Jurkat, Clone E6-1 (cell line): ENCODE measurements at regions not wholly inside any gene's neighbourhood (a gene's known extent, or its start where the extent isn't known, plus 50 kb on each side); places are given as distances from the start of the nearest gene placed in this dataset.
"Not testable (repeated sequence)": the region's sequence is repeated elsewhere in the genome, so short reads cannot be mapped to it uniquely, and the experiment has no call there.

Experiments
- DNase-seq: peaks from one replicate; pipeline ENCODE4 v3.0.0-alpha.2; 2011; ENCODE audit warnings: low read depth, low spot score
- H3K4me3 ChIP-seq: 2 replicates; pipeline ENCODE4 v1.5.1; 2011; ENCODE audit warnings: mild to moderate bottlenecking, low read length, control low read depth, moderate library complexity

DNA sequence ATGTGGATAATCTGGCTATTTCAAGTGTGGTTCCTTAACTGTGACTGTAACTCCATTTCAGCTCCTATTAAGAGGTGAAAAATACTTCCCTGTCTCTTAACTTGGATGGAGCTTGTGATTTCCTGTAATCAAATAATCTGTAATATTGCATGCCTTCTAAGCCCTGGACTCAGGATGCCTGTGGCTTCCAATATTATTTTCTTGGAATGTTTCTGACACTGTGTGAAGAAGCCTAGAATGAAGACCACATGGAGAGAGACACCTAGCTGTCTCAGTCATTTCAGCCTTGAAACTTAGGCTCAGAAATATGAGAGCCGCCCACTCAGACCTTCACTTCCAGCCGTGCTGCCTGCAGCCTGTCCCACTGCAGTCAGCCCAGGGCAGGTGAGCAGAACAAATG, 544.3 kb downstream of the TRIML1 start:
- no peak overlapping the region for H3K4me3 ChIP-seq
- DNase-seq: no peak

DNA sequence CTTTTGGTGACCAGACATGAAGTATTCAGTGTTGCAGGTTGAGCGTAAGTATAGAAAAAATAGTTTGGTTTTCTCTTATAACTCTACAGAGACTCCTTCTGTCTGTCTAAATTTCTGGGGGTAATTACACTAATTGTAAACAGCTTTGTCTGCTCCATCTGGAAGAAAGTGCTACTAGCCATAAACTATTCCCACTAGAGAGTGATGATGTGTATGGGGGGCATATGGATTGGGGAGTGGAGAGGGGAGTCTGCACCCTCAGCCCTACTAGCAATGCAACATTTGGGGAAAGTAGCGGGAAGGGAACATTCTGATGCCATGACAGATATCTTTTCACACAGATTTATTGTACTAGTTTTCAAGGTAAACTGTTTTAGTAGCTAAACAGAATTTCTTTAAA, 549.7 kb downstream of the TRIML1 start:
- H3K4me3 ChIP-seq: no peak overlapping the region
- no peak for DNase-seq

DNA sequence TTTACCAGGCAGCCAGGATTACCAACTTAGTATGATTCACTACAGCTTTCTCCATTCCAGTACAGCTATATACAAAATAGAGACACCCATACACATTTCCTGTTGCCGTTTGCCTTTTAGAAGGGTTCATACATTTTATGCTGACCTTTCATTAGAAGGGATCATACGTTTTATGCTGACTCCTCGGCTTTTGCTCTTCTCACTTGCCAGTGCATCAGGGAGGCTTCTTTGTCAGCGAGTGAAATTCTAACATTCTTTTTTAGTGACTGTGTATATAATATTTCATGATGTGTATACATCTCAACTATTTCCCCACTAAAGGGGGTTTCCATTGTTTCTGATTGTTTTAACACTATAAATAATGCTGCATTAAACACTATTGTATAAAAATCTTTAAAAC, 552.6 kb downstream of the TRIML1 start:
- no peak for DNase-seq
- no peak overlapping the region for H3K4me3 ChIP-seq

DNA sequence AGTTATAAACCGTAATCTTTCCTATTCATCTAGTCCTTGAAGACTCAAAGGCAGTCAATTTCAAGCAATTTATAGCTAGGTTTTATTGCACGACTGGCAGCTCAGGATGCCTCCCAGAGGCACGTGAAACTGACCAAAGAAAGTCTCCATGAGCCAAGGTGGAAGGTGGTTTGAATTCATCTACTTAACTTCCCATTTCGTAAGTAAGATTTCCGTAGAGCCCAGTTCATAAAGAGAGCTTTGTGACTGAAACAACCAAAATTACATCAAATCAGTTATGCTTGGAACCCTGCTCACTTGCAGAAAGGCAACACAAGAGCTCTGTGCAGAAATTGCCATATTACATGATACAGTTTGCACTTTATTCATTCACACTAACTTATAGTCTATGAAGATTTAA, 556.0 kb downstream of the TRIML1 start:
- DNase-seq: no peak
- H3K4me3 ChIP-seq: no peak overlapping the region

DNA sequence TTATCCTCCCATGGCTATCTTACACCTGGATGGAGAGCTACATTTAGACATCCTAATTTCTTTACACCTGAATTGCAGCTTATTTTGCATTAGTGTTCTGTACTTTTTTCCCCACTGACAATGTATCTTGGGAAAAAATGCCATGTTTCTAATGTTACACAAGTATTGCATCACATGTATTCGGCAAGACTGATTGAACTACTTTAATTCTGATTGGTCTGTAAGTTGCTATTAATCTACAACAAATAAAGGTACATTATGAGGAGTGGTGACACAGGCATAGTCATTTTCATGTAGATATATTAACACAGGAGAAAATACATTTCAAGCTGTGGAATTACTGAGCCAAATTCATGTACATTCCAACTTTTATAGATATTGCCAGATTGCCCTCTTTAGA, 558.0 kb downstream of the TRIML1 start:
- H3K4me3 ChIP-seq: no peak overlapping the region
- DNase-seq: no peak

DNA sequence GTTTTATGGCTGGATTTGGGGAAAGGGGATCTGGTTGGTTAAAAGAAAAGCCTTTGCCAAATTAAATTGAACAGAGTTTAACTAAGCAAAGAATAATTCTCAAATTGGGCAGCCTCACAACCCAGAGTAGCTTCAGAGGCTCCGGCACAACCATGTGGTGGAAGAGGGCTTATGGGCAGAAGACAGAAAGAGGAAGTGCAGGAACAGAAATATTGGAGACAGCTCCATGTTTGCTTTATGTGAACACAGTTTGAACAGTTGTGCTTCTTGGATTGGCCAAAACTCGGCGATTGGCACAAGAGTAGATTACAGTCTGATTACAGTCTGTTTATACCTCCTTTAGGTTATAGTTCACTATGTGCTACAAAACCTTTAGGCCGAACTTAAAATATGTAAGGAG, 562.7 kb downstream of the TRIML1 start:
- DNase-seq: no peak
- H3K4me3 ChIP-seq: no peak overlapping the region

DNA sequence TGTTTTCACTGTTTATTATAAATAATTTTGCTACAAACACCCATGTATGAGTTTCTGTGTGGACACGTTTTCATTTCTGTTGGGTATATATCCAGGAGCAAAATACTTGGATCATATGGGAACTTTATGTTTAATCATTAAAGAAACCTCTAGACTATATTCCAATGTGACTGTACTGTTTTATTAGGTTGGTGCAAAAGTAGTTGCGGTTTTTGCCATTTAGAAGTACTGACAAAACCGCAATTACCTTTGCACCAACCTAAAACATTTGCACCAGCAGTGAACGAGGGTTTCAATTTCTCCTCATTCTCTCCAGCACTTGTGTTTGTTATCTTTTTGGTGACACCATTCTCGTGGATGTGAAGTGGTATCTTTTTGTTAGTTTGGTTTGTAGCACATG, 565.0 kb downstream of the TRIML1 start:
- DNase-seq: no peak
- H3K4me3 ChIP-seq: no peak overlapping the region

DNA sequence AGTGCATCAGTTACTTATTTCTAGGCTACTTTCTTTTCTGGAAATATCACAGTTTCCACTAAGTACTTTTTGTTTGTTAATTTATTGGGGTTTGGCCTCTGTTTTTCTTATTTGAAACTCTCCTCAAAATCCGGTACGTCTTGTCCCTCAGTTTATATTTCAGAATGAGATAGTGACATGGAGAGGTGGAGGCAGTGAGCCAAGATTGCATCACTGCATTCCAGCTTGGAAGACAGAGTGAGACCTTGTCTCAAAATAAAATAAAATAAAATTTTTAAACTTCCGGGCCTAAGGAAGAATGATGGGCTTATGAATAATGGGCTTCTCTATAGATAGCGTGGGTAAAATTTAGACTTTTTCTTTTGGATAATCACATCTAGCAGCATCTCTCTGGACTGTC, 567.8 kb downstream of the TRIML1 start:
- no peak for DNase-seq
- no peak overlapping the region for H3K4me3 ChIP-seq

DNA sequence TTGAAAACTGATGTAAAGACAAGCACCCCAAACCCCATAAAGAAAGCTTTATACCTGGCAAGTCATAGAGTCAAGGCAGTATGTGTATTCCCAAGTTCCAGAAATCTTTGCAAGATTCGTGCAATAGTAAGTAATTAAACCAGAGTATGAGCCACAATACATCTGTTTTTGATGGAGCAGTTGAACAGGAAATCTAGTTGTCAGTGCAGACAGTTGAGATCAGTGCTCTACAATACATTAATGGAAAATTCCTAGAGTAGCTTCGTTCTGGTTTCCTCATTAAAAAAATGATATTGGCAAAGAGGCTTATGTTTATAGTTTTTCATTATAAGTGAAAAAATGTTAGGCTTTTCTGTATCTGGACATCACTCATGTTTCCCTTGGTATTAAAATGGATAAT, 575.3 kb downstream of the TRIML1 start:
- no peak overlapping the region for H3K4me3 ChIP-seq
- no peak for DNase-seq

DNA sequence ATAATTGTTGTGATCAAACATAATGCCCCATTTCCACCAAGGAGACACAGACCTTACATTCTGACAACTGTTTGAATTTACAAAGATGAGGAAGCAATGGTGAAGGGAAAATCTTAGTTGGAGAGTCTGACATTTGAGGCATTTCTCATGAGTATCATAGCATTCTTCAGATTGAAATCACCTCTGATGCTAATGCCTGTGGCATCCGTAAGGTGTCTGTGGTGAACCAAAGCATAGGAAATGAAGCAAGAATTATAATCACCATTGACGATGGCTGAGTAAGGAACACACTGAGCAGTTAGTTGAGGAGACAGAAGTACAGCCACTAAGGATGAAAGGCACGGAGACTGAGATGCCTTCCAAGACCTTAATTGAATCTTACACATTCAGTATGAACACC, 575.7 kb downstream of the TRIML1 start:
- no peak overlapping the region for H3K4me3 ChIP-seq
- DNase-seq: no peak

DNA sequence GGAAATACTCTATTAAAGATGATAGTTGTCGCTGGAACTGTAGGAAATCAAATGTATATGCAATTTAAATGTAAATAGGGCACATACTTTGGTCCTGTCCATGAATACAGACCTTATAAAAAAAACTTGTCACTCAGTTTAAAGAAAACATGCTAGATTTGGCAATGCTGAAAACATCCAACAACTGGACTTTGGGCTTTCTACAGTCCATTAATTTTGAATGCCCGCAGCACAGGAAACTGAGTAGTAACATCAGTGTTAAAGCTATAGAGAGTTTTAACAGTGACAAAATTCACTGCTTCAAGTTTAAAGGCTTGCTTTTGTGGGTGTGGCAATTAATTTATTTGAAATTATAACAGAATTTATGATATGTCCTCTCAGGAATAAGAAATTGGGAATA, 578.4 kb downstream of the TRIML1 start:
- H3K4me3 ChIP-seq: no peak overlapping the region
- no peak for DNase-seq

DNA sequence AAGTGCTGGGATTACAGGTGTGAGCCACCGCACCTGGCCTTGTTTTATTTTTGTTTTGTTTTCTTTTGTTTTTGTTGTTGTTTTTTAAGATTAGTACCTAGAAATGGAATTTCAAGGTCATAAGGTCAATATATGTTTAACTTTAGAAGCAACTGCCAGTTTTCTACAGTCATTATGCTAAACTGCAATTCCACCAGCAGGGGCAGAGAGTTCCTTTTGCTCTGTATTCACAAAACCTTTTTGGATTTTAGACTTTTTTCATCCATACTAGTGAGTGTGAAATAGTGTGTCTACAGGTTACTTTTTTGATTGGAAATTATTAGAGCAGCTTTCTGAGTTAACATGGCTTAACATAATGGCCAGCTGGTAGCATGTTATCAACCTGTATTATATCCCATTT, 580.6 kb downstream of the TRIML1 start:
- no peak for DNase-seq
- no peak overlapping the region for H3K4me3 ChIP-seq

DNA sequence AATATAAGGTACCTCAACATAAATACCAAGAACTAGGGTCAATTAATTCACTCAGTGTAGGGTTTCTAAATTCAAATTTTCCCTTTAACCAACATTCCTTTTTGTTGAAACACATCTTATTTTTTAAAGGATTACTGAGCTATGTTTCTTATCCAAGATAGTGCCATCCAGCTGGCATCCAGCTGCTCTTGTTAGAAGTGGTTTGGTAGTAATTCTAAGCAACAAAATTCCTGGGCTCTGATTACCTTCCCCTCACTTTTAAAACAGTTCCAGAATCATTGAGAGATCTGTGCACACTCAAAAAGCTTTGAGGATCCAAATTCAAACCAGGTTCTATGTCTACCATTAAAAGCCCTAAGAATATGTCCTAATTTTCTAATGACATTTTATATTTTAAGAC, 583.7 kb downstream of the TRIML1 start:
- no peak for DNase-seq
- no peak overlapping the region for H3K4me3 ChIP-seq

DNA sequence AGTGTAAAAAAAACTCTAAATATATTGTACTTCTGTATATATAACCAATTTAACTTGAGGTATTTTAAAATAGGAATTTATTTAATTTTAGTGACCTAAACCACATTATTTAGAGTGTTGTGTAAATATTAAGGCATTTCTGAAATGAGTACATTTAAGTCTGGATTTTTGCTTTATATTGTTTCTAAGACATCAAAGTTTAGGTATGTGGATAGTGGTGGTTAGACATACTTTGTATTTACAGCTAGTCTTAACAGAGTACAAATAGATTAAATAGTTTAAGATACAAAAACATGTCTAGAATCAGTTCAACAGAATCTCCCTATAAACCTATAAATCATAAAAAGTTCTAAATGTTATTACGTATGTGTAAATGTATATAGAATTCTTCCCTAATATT, 588.5 kb downstream of the TRIML1 start:
- no peak for DNase-seq
- no peak overlapping the region for H3K4me3 ChIP-seq

DNA sequence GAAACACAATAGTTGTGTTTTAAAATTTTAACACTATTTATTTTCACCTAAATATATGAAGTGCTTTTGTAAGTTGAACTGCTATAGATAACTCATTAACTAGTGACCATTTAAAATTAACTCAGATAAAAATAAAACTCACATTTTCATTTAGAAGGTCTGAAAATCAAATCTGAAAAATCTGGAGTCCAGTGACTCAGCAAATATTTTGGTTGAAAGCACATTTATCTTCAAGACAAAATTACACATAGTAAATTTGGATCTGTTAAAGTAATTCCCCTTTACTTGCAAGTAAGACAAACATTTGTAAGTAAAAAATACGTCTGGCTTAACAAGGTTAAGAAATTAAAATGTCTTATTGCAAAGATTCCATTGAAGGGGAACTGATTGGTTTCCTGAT, 589.1 kb downstream of the TRIML1 start:
- no peak overlapping the region for H3K4me3 ChIP-seq
- no peak for DNase-seq

DNA sequence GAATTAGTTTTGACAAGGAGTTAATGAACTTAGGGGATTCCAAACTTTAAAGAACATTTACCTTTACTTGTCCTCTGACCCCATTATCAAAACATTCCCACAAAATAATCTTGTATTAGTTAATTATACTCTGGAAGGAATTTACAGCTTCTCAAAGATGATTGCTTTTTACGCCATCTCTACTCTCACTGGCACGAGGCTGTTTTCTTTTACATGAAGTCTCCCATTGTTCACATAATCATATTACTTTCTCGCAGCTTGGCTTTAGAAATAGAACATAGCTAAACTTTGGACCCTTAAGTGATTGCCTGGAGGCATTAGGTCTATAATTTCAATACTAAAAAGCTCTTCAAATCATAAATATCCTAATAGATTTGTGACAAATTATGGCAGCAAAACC, 592.9 kb downstream of the TRIML1 start:
- DNase-seq: no peak
- H3K4me3 ChIP-seq: no peak overlapping the region

DNA sequence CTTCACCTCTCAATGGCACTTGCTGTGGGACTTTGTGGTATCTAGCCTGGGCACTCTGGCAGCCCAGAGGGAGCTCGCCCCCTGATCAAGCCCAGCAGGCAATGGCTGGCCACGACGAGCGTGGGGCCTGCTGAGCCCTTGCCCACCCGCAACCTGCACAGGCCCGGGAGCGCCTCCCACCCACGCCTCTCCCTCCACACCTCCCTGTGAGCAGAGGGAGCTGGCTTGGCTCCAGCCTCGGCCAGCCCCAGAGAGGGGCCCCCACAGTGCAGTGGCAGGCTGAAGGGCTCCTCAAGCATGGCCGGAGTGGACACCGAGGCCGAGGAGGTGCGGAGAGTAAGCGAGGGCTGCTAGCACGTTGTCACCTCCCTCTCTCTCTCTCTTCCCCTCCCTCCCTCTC, 595.8 kb downstream of the TRIML1 start:
- DNase-seq: no peak

DNA sequence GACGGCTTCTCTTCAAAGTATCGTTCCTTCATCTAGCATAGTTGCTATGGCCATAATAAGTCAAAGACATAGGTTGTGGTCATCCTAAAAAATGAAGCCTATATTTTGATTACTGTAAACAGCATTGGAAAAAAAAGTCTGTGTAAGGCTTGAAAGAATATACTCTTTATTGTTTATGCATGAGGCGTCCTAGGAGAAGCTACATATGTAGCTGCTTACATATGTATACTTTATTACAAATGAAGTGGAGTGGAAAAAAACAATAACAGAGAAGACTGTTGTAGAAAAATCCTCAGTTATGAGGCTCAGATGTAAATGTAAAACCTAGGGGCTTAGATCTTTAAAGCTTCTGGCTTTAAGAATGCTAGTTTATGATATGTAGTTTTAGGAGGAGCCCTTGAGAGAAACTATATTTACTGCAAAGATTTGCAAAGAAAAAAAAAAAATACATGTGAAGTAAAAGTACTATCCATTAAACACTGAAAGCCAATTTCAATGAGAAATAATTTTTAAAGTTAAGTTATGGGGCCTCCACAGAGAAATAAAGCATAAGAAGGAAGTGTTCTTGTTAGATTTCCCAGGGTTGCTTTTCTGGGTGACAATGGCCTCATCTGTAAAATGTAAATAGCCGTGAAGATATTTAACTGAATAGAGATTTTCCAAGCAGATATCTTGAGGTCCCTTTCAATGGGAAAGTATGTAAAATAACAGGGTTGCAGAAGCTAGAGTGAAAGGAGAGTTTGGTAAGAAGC, 598.2 kb downstream of the TRIML1 start:
- no peak overlapping the region for H3K4me3 ChIP-seq
- no peak for DNase-seq

More for the DNA sequence above, 595.8 kb downstream of the TRIML1 start:
- H3K4me3 ChIP-seq: no peak overlapping the region

DNA sequence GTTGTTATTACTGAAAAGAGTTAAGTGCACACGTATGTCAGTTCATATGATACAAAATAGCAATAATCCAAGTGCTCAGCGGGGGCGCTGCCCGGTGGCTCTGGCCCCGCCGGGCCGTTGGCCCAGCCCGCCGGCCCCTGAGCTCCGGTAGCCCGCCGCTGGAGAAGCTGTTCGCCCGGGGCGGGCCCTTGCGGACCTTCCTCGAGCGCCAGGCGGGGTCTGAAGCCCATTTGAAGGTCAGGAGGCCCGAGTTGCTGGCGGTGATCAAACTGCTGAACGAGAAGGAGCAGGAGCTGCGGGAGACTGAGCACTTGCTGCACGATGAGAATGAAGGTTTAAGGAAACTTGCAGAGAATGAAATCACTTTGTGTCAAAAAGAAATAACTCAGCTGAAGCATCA, 599.0 kb downstream of the TRIML1 start:
- not testable (repeated sequence) for DNase-seq
- H3K4me3 ChIP-seq: peak overlapping the region; percentile 49

DNA sequence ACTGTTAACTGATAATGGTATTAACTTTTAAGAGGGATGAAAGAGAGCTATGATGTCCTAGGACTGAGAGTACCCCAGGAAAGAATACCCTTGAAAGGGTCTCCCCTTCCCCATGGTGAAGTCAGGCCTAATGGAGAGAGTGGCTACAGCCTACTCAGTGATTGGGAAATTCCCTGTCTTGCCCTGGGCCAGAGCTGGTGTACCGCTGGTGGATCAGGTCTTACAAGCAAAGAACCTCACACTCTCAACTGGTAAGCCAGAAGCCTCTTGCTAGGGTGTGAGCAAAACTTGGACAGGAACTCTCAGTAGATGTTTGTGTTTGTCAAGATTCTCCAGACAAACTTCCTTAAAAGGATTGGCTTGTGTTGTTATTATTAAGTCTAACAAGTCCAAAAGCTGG, 600.9 kb downstream of the TRIML1 start:
- not testable (repeated sequence) for H3K4me3 ChIP-seq, DNase-seq

DNA sequence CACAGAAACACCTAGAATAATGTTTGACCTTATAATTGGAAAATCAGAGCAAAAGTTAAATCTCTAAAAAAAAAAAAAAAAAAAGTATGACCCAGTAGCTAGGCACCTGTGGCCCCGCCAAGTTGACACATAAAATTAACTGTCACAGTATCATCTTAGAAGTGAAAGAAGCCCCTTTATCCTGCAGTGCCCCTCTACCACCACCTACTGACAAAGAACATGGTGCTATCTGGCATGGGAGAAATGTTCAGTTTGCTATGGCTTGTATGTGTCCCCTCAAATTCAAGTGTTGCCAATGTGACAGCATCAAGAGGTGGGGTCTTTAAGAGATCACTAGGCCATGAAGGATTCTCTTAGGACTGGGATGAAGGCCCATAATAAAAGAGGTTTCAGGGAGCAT, 601.5 kb downstream of the TRIML1 start:
- H3K4me3 ChIP-seq, DNase-seq: not testable (repeated sequence)
